EL (cell line): ENCODE measurements at regions not wholly inside any gene's neighbourhood (a gene's known extent, or its start where the extent isn't known, plus 50 kb on each side); places are given as distances from the start of the nearest gene placed in this dataset.

ENCODE experiments used
- DNase-seq: peaks from one replicate; pipeline ENCODE4 v3.0.0-alpha.2; 2016

- no peak for DNase-seq
These were observed 139.6 kb upstream of the UNC5B start for GRCh38 chr10:71072823-71073210.

- DNase-seq, result no peak
These were observed 138.8 kb upstream of the UNC5B start for GRCh38 chr10:71073451-71074175.

- DNase-seq, result peak; percentile 21
These were observed 138.1 kb upstream of the UNC5B start for GRCh38 chr10:71074176-71074755.

GRCh38 chr10:71075086-71075758, 137.1 kb upstream of the UNC5B start:
- no peak for DNase-seq

- DNase-seq, result no peak
These were observed 136.5 kb upstream of the UNC5B start for GRCh38 chr10:71075759-71076472.

GRCh38 chr10:71076473-71077142, 135.8 kb upstream of the UNC5B start:
- no peak for DNase-seq

GRCh38 chr10:71077143-71077581, 135.2 kb upstream of the UNC5B start:
- DNase-seq, result no peak

GRCh38 chr10:71077796-71078453, 134.4 kb upstream of the UNC5B start:
- no peak for DNase-seq

- no peak for DNase-seq
These were observed 133.8 kb upstream of the UNC5B start for GRCh38 chr10:71078454-71079145.

GRCh38 chr10:71079761-71080380, 132.5 kb upstream of the UNC5B start:
- no peak for DNase-seq

GRCh38 chr10:71080381-71081228, 131.8 kb upstream of the UNC5B start:
- no peak for DNase-seq

- no peak for DNase-seq
These were observed 131.2 kb upstream of the UNC5B start for GRCh38 chr10:71081229-71081560.

GRCh38 chr10:71081912-71082311, 130.5 kb upstream of the UNC5B start:
- no peak for DNase-seq

- no peak for DNase-seq
These were observed 129.2 kb upstream of the UNC5B start for GRCh38 chr10:71082960-71083715.

GRCh38 chr10:71083716-71083975, 128.7 kb upstream of the UNC5B start:
- no peak for DNase-seq

- DNase-seq, result no peak
These were observed 128.1 kb upstream of the UNC5B start for GRCh38 chr10:71084061-71084817.

- DNase-seq, result no peak
These were observed 127.6 kb upstream of the UNC5B start for GRCh38 chr10:71084818-71085126.

GRCh38 chr10:71085689-71086438, 126.5 kb upstream of the UNC5B start:
- no peak for DNase-seq
